ENCODE measurements at regions not wholly inside any gene's neighbourhood (a gene's known extent, or its start where the extent isn't known, plus 50 kb on each side); places are given as distances from the start of the nearest gene placed in this dataset.

DNA sequence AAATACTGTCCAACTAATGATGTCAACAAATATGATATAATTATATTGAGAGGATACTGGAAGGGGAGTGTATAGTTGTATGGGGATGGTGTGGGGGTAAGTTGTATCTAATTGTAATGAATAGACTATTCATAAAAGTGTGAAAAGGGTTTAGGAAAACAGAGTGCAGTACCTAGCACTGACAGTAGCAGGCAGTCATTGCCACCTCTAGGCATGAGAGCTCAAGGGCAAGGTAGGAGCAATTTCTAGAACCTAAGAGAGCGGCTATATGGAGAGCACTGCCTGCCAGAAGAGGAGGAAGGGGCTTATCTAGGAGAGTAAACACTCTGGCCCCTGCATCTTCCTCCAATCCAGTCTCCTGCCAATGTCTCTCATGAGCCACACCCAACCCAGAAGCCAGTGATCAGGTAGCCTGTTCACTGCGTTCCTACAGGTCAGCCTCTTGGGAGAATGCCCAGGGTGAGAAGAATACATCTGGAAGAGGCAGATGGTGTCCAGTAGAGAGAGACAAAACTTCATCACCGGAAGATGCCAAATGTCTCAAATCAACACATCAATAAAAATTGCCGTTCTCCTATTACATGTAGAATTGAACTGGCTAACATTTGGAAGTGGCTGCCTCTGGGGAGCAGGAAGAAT lies 200.0 kb downstream of the LY86 start:
- Histone ChIP-seq H3K4me3 (ENCODE audit: low read depth, low read length, poor library complexity, severe bottlenecking) (no peak overlapping the region), H3K4me1 (ENCODE audit: insufficient read depth, low read length, poor library complexity, severe bottlenecking) (peaks cover 15% of the 10 kb centered on the region), H3K27ac (ENCODE audit: low read depth, low read length, poor library complexity, severe bottlenecking) (no peak overlapping the region), H3K27me3 (replicated peaks; ENCODE audit: insufficient read depth, low read depth, low read length, poor library complexity) (no peaks in the 10 kb centered on the region), H3K36me3 (ENCODE audit: insufficient read depth, low read length, poor library complexity, severe bottlenecking) (no peaks in the 10 kb centered on the region), H3K9me3 (ENCODE audit: low read depth, low read length, poor library complexity, severe bottlenecking) (no peaks in the 10 kb centered on the region)
- TF ChIP-seq, protein P1, sequence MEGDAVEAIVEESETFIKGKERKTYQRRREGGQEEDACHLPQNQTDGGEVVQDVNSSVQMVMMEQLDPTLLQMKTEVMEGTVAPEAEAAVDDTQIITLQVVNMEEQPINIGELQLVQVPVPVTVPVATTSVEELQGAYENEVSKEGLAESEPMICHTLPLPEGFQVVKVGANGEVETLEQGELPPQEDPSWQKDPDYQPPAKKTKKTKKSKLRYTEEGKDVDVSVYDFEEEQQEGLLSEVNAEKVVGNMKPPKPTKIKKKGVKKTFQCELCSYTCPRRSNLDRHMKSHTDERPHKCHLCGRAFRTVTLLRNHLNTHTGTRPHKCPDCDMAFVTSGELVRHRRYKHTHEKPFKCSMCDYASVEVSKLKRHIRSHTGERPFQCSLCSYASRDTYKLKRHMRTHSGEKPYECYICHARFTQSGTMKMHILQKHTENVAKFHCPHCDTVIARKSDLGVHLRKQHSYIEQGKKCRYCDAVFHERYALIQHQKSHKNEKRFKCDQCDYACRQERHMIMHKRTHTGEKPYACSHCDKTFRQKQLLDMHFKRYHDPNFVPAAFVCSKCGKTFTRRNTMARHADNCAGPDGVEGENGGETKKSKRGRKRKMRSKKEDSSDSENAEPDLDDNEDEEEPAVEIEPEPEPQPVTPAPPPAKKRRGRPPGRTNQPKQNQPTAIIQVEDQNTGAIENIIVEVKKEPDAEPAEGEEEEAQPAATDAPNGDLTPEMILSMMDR (conservative IDR thresholded peaks at IDR 0.05; ENCODE audit: low read depth, low read length): peak; percentile 45
- no peak for TF ChIP-seq EZH2 (IDR thresholded peaks at IDR 0.05; ENCODE audit: borderline replicate concordance, low read depth, low read length, poor library complexity, severe bottlenecking)
- intact Hi-C loops (cut with micrococcal nuclease; ENCODE audit: unreplicated experiment): no loop called here
- ChIA-PET CTCF (no interaction called here), POLR2A (ENCODE audit: low non-redundant PET) (no interaction called here)
- no peak for DNase-seq (ENCODE audit: low spot score)
- no TSS peak for BruUV-seq (replicated peaks)

DNA sequence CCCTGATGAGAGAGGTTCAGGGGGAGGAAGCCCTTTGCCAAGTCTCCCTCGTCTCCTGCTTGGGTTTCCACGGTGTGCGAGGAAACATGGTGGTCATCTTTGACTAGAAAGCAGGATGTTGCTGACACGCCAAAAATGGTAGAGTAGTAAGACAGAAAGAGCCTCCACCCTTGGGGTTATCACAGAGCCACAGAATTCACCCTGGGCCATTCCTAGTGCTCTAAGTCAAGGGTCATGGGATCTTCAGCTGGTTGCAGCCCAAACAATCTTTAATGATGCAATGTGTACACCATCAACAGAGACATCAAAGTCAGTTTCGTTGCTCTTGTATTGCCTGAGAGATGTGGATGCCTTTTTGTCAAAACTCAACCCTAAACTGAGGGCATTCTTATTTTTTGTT lies 201.9 kb downstream of the LY86 start:
- no peaks in the 10 kb centered on the region for H3K36me3 ChIP-seq (ENCODE audit: insufficient read depth, low read length, poor library complexity, severe bottlenecking)
- POLR2A ChIA-PET (ENCODE audit: low non-redundant PET): no interaction called here
- H3K4me3 ChIP-seq (ENCODE audit: low read depth, low read length, poor library complexity, severe bottlenecking): no peak overlapping the region
- DNase-seq (ENCODE audit: low spot score): no peak
- TF ChIP-seq EZH2 (IDR thresholded peaks at IDR 0.05; ENCODE audit: borderline replicate concordance, low read depth, low read length, poor library complexity, severe bottlenecking): no peak
- TF ChIP-seq, protein P1 (conservative IDR thresholded peaks at IDR 0.05; ENCODE audit: low read depth, low read length): no peak
- CTCF ChIA-PET: no interaction called here
- no peaks in the 10 kb centered on the region for H3K9me3 ChIP-seq (ENCODE audit: low read depth, low read length, poor library complexity, severe bottlenecking)
- intact Hi-C loops (cut with micrococcal nuclease; ENCODE audit: unreplicated experiment): no loop called here
- H3K27ac ChIP-seq (ENCODE audit: low read depth, low read length, poor library complexity, severe bottlenecking): no peak overlapping the region
- H3K4me1 ChIP-seq (ENCODE audit: insufficient read depth, low read length, poor library complexity, severe bottlenecking): no peaks in the 10 kb centered on the region
- BruUV-seq (replicated peaks): no TSS peak
- no peaks in the 10 kb centered on the region for H3K27me3 ChIP-seq (replicated peaks; ENCODE audit: insufficient read depth, low read depth, low read length, poor library complexity)

DNA sequence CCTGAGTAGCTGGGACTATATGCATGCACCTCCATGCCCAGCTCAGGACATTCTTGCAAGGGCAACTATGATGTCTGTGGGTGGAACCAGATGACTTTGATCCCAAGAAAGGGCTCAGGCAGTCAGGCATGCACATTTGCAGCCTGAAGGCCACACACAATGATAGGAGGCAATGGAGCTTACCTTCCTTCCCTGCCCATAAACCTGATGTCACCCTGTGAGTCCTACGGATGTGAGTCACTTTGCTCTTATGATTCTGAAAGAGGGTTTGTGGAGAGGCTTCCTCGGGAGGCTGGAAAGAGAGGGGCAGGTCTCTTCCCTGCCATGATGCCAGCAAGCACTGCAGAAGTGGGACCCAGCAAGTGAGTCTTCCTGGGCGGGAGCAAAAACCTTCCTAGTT lies 202.4 kb downstream of the LY86 start:
- BruUV-seq (replicated peaks): no TSS peak
- Histone ChIP-seq H3K4me3 (ENCODE audit: low read depth, low read length, poor library complexity, severe bottlenecking) (no peak overlapping the region), H3K9me3 (ENCODE audit: low read depth, low read length, poor library complexity, severe bottlenecking) (no peaks in the 10 kb centered on the region), H3K27ac (ENCODE audit: low read depth, low read length, poor library complexity, severe bottlenecking) (no peak overlapping the region), H3K27me3 (replicated peaks; ENCODE audit: insufficient read depth, low read depth, low read length, poor library complexity) (no peaks in the 10 kb centered on the region), H3K36me3 (ENCODE audit: insufficient read depth, low read length, poor library complexity, severe bottlenecking) (no peaks in the 10 kb centered on the region), H3K4me1 (ENCODE audit: insufficient read depth, low read length, poor library complexity, severe bottlenecking) (no peaks in the 10 kb centered on the region)
- intact Hi-C loops (cut with micrococcal nuclease; ENCODE audit: unreplicated experiment): no loop called here
- ChIA-PET POLR2A (ENCODE audit: low non-redundant PET) (no interaction called here), CTCF (no interaction called here)
- DNase-seq (ENCODE audit: low spot score): no peak
- no peak for TF ChIP-seq EZH2 (IDR thresholded peaks at IDR 0.05; ENCODE audit: borderline replicate concordance, low read depth, low read length, poor library complexity, severe bottlenecking)
- TF ChIP-seq, protein P1 (conservative IDR thresholded peaks at IDR 0.05; ENCODE audit: low read depth, low read length): no peak
